KMS-11 (cell line): ENCODE measurements at regions not wholly inside any gene's neighbourhood (a gene's known extent, or its start where the extent isn't known, plus 50 kb on each side); places are given as distances from the start of the nearest gene placed in this dataset.

Experiments
- H2AFZ ChIP-seq: fragments of 200-600 bp; sonication (generic); 2 replicates; pipeline ENCODE4 v1.6.1; 2016; ENCODE audit warnings: antibody characterized with exemption, mixed run types, low read depth
- H3K27ac ChIP-seq: fragments of 200-600 bp; sonication (generic); 2 replicates; pipeline ENCODE4 v1.6.1; 2016; ENCODE audit warnings: mild to moderate bottlenecking, mixed run types
- H3K27me3 ChIP-seq: fragments of 200-600 bp; sonication (generic); 2 replicates; pipeline ENCODE4 v1.6.1; 2017; ENCODE audit warnings: mild to moderate bottlenecking, low read depth, mixed run types, moderate library complexity; ENCODE audit not compliant: insufficient read depth
- H3K36me3 ChIP-seq: fragments of 200-600 bp; sonication (generic); 2 replicates; pipeline ENCODE4 v1.6.1; 2017; ENCODE audit warnings: mild to moderate bottlenecking, mixed run types; ENCODE audit not compliant: insufficient read depth
- H3K4me1 ChIP-seq: fragments of 200-600 bp; sonication (generic); 2 replicates; pipeline ENCODE4 v1.6.1; 2016; ENCODE audit warnings: mild to moderate bottlenecking, low read depth, mixed run types; ENCODE audit not compliant: poor library complexity, severe bottlenecking
- H3K4me2 ChIP-seq: fragments of 200-600 bp; sonication (generic); 2 replicates; pipeline ENCODE4 v1.7.0; 2016; ENCODE audit warnings: mild to moderate bottlenecking, mixed run types
- H3K4me3 ChIP-seq: fragments of 200-600 bp; sonication (generic); IDR thresholded peaks from 2 replicates; pipeline ENCODE4 v1.6.1; 2017; ENCODE audit warnings: low read depth, low read length, mixed read lengths; ENCODE audit not compliant: insufficient read depth
- H3K79me2 ChIP-seq: fragments of 200-600 bp; sonication (generic); 2 replicates; pipeline ENCODE4 v1.6.1; 2016; ENCODE audit warnings: low read depth, mixed run types; ENCODE audit not compliant: insufficient read depth
- H3K9ac ChIP-seq: fragments of 200-600 bp; sonication (generic); 2 replicates; pipeline ENCODE4 v1.6.1; 2016; ENCODE audit warnings: mild to moderate bottlenecking, mixed run types
- H4K20me1 ChIP-seq: fragments of 200-600 bp; sonication (generic); 2 replicates; pipeline ENCODE4 v1.6.1; 2016; ENCODE audit warnings: mild to moderate bottlenecking, mixed run types; ENCODE audit not compliant: insufficient read depth
- TF ChIP-seq, protein P1 (sequence below): fragments of 200-600 bp; sonication (generic); conservative IDR thresholded peaks from 2 replicates; pipeline ENCODE4 v1.6.1; 2017; ENCODE audit warnings: low read depth, mild to moderate bottlenecking, antibody characterized with exemption, low read length, moderate library complexity, mixed read lengths

DNA sequence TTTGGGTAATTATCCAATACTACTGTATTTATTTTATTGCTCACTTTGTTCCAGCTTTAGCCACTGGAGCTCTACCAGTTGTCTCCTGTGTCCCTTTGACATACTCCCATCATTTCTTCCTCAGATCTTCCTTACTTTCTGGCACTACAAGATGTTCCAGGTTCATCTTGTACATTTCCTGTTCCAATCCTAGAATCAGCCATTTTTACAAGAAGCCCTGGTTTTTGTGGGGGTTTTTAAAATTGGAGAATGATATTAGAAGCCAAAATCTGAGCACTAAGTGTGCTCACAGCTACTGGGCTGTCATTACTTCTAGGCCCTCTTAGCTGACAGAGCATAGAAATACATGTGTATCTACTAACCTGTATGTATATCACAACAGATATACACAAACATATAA lies 164.3 kb downstream of the ZFP36L2 start:
- no peaks in the 10 kb centered on the region for H3K79me2 ChIP-seq
- H3K27ac ChIP-seq = no peak overlapping the region
- TF ChIP-seq, protein P1, sequence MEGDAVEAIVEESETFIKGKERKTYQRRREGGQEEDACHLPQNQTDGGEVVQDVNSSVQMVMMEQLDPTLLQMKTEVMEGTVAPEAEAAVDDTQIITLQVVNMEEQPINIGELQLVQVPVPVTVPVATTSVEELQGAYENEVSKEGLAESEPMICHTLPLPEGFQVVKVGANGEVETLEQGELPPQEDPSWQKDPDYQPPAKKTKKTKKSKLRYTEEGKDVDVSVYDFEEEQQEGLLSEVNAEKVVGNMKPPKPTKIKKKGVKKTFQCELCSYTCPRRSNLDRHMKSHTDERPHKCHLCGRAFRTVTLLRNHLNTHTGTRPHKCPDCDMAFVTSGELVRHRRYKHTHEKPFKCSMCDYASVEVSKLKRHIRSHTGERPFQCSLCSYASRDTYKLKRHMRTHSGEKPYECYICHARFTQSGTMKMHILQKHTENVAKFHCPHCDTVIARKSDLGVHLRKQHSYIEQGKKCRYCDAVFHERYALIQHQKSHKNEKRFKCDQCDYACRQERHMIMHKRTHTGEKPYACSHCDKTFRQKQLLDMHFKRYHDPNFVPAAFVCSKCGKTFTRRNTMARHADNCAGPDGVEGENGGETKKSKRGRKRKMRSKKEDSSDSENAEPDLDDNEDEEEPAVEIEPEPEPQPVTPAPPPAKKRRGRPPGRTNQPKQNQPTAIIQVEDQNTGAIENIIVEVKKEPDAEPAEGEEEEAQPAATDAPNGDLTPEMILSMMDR = no peak

DNA sequence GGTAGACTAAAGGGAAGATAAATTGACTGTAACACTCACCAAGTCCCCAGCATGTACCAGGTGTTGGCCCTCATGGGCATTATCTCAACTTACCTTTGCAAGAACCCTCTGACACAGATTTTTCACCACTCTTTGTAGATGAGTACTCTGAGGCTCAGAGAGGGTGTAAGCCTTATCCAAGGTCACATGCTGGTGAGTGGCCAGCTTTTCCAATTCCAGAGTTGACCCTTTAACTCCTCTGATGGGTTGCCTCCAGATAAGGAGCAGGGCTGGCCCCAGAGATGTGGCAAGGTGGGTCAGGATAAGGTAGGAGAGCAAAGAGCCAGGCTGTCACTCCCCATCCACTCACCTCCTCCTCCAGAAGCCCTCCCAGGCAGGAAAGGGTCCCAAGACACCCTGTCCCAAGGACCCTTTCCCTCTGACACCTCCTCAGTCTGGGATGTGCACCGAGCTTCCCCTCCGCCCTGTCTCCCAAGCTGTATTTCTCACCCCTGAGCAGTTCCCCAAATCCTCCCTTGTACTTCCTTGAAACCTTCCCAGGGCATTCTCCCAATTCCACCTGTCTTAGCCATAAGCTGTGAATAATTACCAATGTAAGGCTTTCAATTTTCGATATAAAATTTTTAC lies 165.9 kb downstream of the ZFP36L2 start:
- TF ChIP-seq, protein P1 = no peak
- Histone ChIP-seq H3K9ac (no peak overlapping the region), H3K27me3 (no peaks in the 10 kb centered on the region), H3K79me2 (no peaks in the 10 kb centered on the region), H3K27ac (no peak overlapping the region), H3K4me2 (no peak overlapping the region), H4K20me1 (no peaks in the 10 kb centered on the region), H3K36me3 (no peaks in the 10 kb centered on the region), H2AFZ (no peak overlapping the region), H3K4me3 (no peak overlapping the region), H3K4me1 (no peaks in the 10 kb centered on the region)

More for the DNA sequence above, 164.3 kb downstream of the ZFP36L2 start:
- no peak overlapping the region for H3K4me3 ChIP-seq
- H4K20me1 ChIP-seq = no peaks in the 10 kb centered on the region
- no peak overlapping the region for H3K9ac ChIP-seq
- no peaks in the 10 kb centered on the region for H3K27me3 ChIP-seq
- H3K4me2 ChIP-seq = no peak overlapping the region
- no peaks in the 10 kb centered on the region for H3K36me3 ChIP-seq
- no peak overlapping the region for H2AFZ ChIP-seq
- H3K4me1 ChIP-seq = no peaks in the 10 kb centered on the region

DNA sequence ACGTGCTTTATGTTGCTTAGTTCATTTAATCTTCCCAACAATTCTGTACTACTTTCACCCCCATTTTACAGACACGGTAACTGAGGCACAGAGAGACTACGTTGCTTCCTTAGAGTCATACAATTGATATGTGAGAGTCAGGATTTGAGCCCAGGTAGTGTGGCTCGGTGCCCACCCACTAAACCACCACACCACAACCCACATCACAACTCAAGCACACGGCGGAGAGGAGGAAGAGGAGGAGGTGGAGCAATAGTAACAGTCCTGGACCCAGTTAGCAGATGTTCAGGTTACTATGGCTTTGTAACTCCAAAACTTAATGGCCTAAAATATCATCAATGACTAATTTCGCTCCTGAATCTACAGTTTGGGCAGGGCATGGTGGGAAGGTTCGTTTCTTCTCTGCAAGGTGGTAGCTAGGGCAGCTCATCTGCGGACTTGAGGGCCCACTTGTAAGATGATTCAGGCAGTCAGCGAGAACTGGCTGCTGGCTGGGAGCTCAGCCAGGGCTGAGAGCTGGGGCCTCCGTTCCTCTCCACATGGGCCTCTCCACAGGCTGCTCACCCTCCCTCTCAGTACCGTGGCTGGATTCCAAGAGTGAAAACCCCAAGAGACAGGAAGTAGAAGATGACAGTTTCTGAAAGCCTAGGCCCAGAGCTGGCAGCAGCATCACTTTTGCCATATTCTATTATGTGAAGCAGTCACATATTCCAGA lies 167.1 kb downstream of the ZFP36L2 start:
- Histone ChIP-seq H2AFZ (no peak overlapping the region), H3K4me2 (no peak overlapping the region), H3K4me1 (no peaks in the 10 kb centered on the region), H3K79me2 (no peaks in the 10 kb centered on the region), H3K9ac (no peak overlapping the region), H3K27me3 (no peaks in the 10 kb centered on the region), H3K27ac (no peak overlapping the region), H3K4me3 (no peak overlapping the region), H3K36me3 (no peaks in the 10 kb centered on the region), H4K20me1 (no peaks in the 10 kb centered on the region)
- TF ChIP-seq, protein P1 = no peak

DNA sequence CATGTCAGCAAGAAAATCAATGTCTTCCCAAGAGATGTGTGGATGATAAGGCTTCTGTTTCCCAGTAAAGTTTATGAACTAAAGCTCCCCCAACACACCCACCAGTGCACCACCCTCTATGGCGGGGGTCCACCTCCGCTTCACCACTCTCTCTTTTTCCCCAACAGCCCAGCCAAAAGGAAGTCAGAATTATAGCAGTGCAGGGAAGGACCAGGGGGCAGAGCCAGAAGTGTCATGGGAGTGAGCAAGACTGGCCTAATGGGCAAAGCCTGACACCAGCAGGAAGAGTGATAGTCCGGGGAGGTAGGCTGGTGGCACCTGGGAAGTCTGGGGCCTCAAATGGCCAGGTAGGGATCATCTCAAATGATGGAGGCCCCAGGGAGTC lies 167.7 kb downstream of the ZFP36L2 start:
- Histone ChIP-seq H3K79me2 (no peaks in the 10 kb centered on the region), H3K36me3 (no peaks in the 10 kb centered on the region), H2AFZ (no peak overlapping the region), H3K4me2 (no peak overlapping the region), H3K4me1 (no peaks in the 10 kb centered on the region), H3K27me3 (no peaks in the 10 kb centered on the region), H3K9ac (no peak overlapping the region), H3K27ac (no peak overlapping the region), H3K4me3 (no peak overlapping the region), H4K20me1 (no peaks in the 10 kb centered on the region)
- TF ChIP-seq, protein P1 = no peak
